Raji (cell line): ENCODE measurements at regions not wholly inside any gene's neighbourhood (a gene's known extent, or its start where the extent isn't known, plus 50 kb on each side); places are given as distances from the start of the nearest gene placed in this dataset.

Experiments used
- POLR2A ChIP-seq: IDR thresholded peaks from 2 replicates; pipeline ENCODE4 v1.6.1; 2011; ENCODE audit warnings: low read depth, low read length, control low read depth; ENCODE audit not compliant: insufficient read depth

DNA sequence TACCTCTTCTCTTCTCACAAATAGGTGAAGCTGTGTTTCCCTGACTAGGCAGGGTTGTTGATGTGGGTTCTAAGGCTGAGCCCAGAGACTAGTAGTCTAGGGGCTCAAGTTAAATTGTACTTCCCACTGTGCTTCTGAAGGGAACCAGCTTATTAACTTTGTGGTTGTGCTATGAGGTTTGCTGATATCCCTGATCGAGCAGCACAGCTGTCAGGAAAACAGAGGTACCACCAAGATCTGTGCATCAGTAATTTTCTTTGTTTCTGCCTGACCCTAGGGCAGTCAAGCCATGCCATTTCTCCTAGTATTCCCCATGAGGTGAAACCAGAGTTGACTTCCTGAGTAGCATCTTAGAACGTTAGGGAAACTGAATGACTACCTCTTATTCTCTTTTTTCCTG, 853.8 kb upstream of the MIR17HG start:
- no peak for TF ChIP-seq POLR2A

GRCh38 chr13:90498096-90498495, 849.4 kb upstream of the MIR17HG start:
- TF ChIP-seq POLR2A: no peak

GRCh38 chr13:90498816-90499215, 848.7 kb upstream of the MIR17HG start:
- no peak for TF ChIP-seq POLR2A

- TF ChIP-seq POLR2A: no peak
These were observed 846.9 kb upstream of the MIR17HG start for GRCh38 chr13:90500569-90500968.

DNA sequence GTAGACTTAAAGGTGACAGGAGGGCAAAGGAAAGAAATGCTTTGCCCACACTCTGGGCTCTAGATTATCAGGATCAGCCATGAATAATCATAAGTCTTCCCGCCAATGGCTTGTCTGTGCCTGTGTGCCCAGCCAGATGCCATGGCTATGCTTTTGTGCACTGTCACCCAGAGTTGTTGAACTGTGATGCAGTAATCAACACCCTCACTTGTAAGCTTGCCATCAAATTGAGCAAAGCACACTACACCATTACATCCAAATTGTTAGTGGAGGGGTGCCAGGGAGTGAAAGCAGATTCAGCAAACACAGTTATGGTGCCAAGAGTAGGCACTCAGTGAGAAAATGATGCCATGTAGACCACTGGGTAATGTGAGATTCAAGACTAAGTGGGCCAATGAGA, 845.3 kb upstream of the MIR17HG start:
- no peak for TF ChIP-seq POLR2A

- no peak for TF ChIP-seq POLR2A
These were observed 844.7 kb upstream of the MIR17HG start for GRCh38 chr13:90502762-90503161.

GRCh38 chr13:90510319-90510718, 837.2 kb upstream of the MIR17HG start:
- TF ChIP-seq POLR2A: no peak

GRCh38 chr13:90511903-90512302, 835.6 kb upstream of the MIR17HG start:
- no peak for TF ChIP-seq POLR2A

- no peak for TF ChIP-seq POLR2A
These were observed 829.1 kb upstream of the MIR17HG start for GRCh38 chr13:90518417-90518816.

- no peak for TF ChIP-seq POLR2A
These were observed 828.3 kb upstream of the MIR17HG start for GRCh38 chr13:90519157-90519556.

DNA sequence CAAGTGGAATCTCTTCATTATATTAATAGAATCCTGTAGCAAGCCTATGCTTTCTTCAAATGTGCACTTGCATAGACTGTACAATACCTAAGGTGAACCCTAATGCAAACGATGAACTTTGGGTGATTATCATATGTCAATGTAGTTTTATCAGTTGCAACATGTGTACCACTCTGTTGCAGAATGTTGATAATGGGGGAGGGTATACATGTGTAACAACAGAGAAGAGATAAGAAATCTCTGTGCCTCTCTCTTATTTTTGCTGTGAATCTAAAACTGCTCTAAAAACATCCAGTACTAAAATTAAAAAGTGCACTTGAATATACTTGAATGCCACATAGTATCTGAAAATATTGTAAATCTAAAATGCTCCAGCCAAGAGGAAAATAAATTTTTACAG, 820.8 kb upstream of the MIR17HG start:
- TF ChIP-seq POLR2A: no peak

DNA sequence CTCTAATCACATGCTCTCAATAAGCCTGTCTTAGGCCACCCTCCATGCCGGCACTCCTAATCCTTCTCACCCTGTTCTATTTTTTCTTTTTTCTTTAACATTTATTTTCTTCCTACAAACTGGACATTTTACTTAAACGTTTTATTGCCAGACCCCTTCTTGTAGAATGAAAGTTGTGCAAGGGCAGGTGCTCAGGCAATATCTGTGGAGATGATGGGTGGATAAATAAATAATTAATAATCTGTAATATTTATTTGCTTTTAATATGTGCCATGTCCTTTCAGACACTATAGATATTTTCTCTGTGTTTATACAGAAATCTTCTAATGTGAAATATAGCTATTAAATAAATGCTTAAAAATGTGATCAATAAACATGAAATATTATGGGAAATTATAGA, 815.7 kb upstream of the MIR17HG start:
- no peak for TF ChIP-seq POLR2A

- TF ChIP-seq POLR2A: no peak
These were observed 814.5 kb upstream of the MIR17HG start for GRCh38 chr13:90532861-90533492.

DNA sequence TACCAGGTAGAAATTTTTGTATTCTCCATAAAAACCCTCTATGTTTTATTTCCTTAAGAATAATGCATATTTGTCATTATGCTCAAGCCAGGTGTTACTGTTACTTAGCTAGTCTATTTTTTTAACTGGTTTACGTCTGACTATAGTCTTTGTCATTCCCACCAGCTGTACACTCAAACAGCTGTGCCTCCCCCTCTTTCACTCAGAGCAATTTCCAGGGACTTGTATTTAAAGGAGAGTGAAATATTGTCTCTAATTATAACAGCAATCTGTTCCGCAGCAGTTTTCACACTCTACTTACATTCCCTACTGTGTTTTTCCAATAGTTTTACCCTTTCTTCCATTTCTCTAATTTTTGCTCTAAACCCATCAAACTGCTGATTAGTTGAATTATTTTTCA, 813.6 kb upstream of the MIR17HG start:
- no peak for TF ChIP-seq POLR2A

DNA sequence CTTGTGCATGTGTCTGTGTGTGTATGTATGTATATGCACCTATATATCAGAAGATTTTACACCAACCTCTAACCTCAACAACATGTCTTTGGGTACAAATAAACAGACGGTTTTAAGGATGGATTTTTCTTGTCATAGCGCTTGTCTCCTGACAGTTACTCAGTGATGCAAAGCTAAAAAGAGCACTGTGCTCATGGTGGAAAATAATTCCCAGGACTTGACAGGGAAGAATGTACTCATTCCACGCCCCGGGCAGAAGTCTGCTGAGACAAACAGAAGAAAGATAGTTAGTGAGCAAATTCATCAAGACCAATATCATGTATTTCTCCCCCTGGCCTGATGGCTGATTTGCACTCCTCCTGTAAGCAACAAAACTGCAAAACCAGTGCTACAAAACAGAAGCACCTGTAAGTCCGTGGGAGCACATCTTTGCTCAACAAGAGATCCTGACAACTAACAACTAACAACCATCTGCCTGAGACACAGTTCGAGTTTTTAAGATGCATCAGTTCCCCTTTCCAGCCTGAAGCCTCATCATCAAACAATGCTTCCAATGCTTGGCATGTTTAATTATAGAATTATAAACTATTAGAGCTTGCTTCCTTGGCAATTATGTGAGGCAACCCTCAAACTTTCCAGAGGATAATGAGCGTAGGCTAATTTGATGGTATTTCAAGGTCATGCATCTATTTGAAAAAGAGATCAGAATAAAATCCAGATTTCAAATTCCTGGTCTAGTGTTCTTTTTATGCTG, 812.7 kb upstream of the MIR17HG start:
- no peak for TF ChIP-seq POLR2A

DNA sequence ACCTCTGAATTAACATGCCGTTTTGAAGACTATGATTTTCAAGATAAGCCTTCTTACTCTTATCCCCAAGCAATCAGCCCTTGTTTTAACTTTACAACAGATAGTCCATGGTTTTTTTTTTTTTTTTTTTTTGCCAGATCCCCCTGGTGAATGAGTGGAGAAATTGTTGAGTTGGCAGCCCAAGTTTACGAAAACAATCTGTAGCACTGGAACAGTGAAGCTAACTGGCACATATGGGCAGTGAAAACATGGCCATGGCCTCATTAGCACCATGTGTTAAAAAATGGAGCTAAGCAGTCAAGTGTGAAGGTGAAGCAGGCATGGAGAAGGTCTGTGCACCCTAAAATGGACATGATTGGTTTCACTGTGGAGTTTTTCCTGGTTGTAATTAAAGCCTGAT, 812.1 kb upstream of the MIR17HG start:
- no peak for TF ChIP-seq POLR2A

- no peak for TF ChIP-seq POLR2A
These were observed 809.4 kb upstream of the MIR17HG start for GRCh38 chr13:90538063-90538462.
